NAMALWA (cell line): ENCODE measurements at regions not wholly inside any gene's neighbourhood (a gene's known extent, or its start where the extent isn't known, plus 50 kb on each side); places are given as distances from the start of the nearest gene placed in this dataset.
"Not testable (repeated sequence)": the region's sequence is repeated elsewhere in the genome, so short reads cannot be mapped to it uniquely, and the experiment has no call there.

Experiments used
- DNase-seq: peaks from one replicate; pipeline ENCODE4 v3.0.0-alpha.2; 2015; ENCODE audit warnings: low spot score

- no peak for DNase-seq
Observed at GRCh38 chr1:178020968-178021640, 51.2 kb upstream of the SEC16B start.

- DNase-seq: no peak
Observed at GRCh38 chr1:178021950-178022349, 52.1 kb upstream of the SEC16B start.

GRCh38 chr1:178023181-178023618 lies 53.3 kb upstream of the SEC16B start:
- no peak for DNase-seq

GRCh38 chr1:178024504-178024903 lies 54.6 kb upstream of the SEC16B start:
- DNase-seq: no peak

GRCh38 chr1:178025613-178026356 lies 55.9 kb upstream of the SEC16B start:
- DNase-seq: no peak

- DNase-seq: no peak
Observed at GRCh38 chr1:178028841-178029481, 59.1 kb upstream of the SEC16B start.

- DNase-seq: no peak
Observed at GRCh38 chr1:178030467-178030866, 60.6 kb upstream of the SEC16B start.

- peak; percentile 77 for DNase-seq
Observed at GRCh38 chr1:178031856-178032320, 62.0 kb upstream of the RASAL2 start.

GRCh38 chr1:178033019-178033418 lies 60.9 kb upstream of the RASAL2 start:
- no peak for DNase-seq

- DNase-seq: no peak
Observed at GRCh38 chr1:178034676-178035075, 59.2 kb upstream of the RASAL2 start.

GRCh38 chr1:178036090-178036489 lies 57.8 kb upstream of the RASAL2 start:
- DNase-seq: no peak

- DNase-seq: no peak
Observed at GRCh38 chr1:178037510-178038253, 56.2 kb upstream of the RASAL2 start.

- no peak for DNase-seq
Observed at GRCh38 chr1:178038372-178038771, 55.5 kb upstream of the RASAL2 start.

GRCh38 chr1:178039891-178040290 lies 54.0 kb upstream of the RASAL2 start:
- no peak for DNase-seq

- not testable (repeated sequence) for DNase-seq
Observed at GRCh38 chr1:178043940-178044339, 50.0 kb upstream of the RASAL2 start.
